Parathyroid adenoma (tissue), 2 donors: ENCODE measurements at regions not wholly inside any gene's neighbourhood (a gene's known extent, or its start where the extent isn't known, plus 50 kb on each side); places are given as distances from the start of the nearest gene placed in this dataset.
"Not testable (repeated sequence)": the region's sequence is repeated elsewhere in the genome, so short reads cannot be mapped to it uniquely, and the experiment has no call there.

ENCODE experiments used
- H2AFZ ChIP-seq: fragments of 300-600 bp; sonication (generic); one replicate; pipeline ENCODE4 v1.7.0; 2017; ENCODE audit warnings: antibody characterized with exemption, mild to moderate bottlenecking
- H3K27ac ChIP-seq: fragments of 300-600 bp; sonication (generic); one replicate; pipeline ENCODE4 v1.7.0; 2017
- H3K27me3 ChIP-seq: fragments of 300-600 bp; sonication (generic); one replicate; pipeline ENCODE4 v1.7.0; 2017; ENCODE audit warnings: low read length; ENCODE audit not compliant: control insufficient read depth, insufficient read depth
- H3K36me3 ChIP-seq: fragments of 300-600 bp; sonication (generic); one replicate; pipeline ENCODE4 v1.7.0; 2017; ENCODE audit warnings: low read length; ENCODE audit not compliant: control insufficient read depth, insufficient read depth
- H3K4me1 ChIP-seq: fragments of 300-600 bp; sonication (generic); one replicate; pipeline ENCODE4 v1.7.0; 2017; ENCODE audit warnings: control low read depth
- H3K4me2 ChIP-seq: fragments of 300-600 bp; sonication (generic); one replicate; pipeline ENCODE4 v1.7.0; 2017; ENCODE audit warnings: low read length
- H3K4me3 ChIP-seq: fragments of 300-600 bp; sonication (generic); one replicate; pipeline ENCODE4 v1.7.0; 2017; ENCODE audit warnings: low read depth, low read length
- H3K79me2 ChIP-seq: fragments of 300-600 bp; sonication (generic); one replicate; pipeline ENCODE4 v1.7.0; 2017; ENCODE audit warnings: control low read depth
- H3K9ac ChIP-seq: fragments of 300-600 bp; sonication (generic); one replicate; pipeline ENCODE4 v1.7.0; 2017; ENCODE audit warnings: mild to moderate bottlenecking
- H3K9me3 ChIP-seq: fragments of 300-600 bp; sonication (generic); one replicate; pipeline ENCODE4 v1.7.0; 2017; ENCODE audit warnings: low read length; ENCODE audit not compliant: control insufficient read depth
- TF ChIP-seq, protein P1 (sequence below): fragments of 300-600 bp; sonication (generic); IDR thresholded peaks from one replicate; pipeline ENCODE4 v1.7.0; 2017; ENCODE audit warnings: antibody characterized with exemption, mild to moderate bottlenecking
- donor health status: primary hyperparathyroidism.

DNA sequence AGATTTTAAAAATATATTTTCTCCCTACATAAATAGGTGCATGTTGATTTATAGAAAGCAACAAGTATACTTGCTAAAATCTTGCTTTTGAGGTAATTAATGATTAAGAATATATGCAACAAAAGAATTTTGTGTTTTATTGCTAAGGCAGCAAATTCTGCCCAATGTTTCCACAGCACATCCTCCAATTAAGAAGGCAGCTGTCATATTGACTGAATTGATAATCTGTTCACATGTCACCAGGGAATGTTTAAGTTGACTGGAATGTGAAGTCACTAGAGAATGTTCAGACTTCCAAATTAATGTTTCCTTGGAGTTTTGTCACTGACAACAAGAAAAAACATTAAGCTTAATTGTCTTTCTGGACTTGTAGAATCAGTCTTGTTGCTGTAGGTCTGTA, 1602.7 kb upstream of the SLC39A10 start:
- Histone ChIP-seq H3K36me3 (no peaks in the 10 kb centered on the region), H3K79me2 (no peaks in the 10 kb centered on the region), H3K27ac (no peak overlapping the region), H2AFZ (no peak overlapping the region), H3K4me2 (no peak overlapping the region), H3K4me1 (no peaks in the 10 kb centered on the region), H3K4me3 (no peak overlapping the region), H3K27me3 (no peaks in the 10 kb centered on the region), H3K9me3 (no peaks in the 10 kb centered on the region), H3K9ac (no peak overlapping the region)
- TF ChIP-seq, protein P1, sequence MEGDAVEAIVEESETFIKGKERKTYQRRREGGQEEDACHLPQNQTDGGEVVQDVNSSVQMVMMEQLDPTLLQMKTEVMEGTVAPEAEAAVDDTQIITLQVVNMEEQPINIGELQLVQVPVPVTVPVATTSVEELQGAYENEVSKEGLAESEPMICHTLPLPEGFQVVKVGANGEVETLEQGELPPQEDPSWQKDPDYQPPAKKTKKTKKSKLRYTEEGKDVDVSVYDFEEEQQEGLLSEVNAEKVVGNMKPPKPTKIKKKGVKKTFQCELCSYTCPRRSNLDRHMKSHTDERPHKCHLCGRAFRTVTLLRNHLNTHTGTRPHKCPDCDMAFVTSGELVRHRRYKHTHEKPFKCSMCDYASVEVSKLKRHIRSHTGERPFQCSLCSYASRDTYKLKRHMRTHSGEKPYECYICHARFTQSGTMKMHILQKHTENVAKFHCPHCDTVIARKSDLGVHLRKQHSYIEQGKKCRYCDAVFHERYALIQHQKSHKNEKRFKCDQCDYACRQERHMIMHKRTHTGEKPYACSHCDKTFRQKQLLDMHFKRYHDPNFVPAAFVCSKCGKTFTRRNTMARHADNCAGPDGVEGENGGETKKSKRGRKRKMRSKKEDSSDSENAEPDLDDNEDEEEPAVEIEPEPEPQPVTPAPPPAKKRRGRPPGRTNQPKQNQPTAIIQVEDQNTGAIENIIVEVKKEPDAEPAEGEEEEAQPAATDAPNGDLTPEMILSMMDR, result no peak

DNA sequence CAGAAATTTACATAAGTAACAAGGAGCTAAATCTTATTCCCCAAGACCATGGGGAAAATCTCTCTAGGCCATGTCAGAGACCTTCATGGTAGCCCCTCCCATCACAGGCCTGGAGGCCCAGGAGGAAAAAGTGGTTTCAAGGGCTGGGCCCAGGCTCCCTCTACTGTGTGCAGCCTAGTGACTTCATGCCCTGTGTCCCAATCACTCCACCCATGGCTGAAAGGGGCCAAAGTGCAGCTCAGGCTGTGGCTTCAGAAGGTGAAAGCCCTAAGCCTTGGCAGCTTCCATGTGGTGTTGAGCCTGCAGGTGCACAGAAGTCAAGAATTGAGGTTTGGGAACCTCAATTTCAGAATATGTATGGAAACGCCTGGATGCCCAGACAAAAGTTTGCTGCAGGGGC, 1612.7 kb upstream of the SLC39A10 start:
- H3K4me1 ChIP-seq, result no peaks in the 10 kb centered on the region
- no peak overlapping the region for H3K9ac ChIP-seq
- no peak overlapping the region for H3K4me3 ChIP-seq
- H3K4me2 ChIP-seq, result no peak overlapping the region
- no peak overlapping the region for H2AFZ ChIP-seq
- H3K79me2 ChIP-seq, result no peaks in the 10 kb centered on the region
- H3K36me3 ChIP-seq, result no peaks in the 10 kb centered on the region
- TF ChIP-seq, protein P1, result no peak
- H3K9me3 ChIP-seq, result no peaks in the 10 kb centered on the region
- H3K27ac ChIP-seq, result no peak overlapping the region
- H3K27me3 ChIP-seq, result no peaks in the 10 kb centered on the region

DNA sequence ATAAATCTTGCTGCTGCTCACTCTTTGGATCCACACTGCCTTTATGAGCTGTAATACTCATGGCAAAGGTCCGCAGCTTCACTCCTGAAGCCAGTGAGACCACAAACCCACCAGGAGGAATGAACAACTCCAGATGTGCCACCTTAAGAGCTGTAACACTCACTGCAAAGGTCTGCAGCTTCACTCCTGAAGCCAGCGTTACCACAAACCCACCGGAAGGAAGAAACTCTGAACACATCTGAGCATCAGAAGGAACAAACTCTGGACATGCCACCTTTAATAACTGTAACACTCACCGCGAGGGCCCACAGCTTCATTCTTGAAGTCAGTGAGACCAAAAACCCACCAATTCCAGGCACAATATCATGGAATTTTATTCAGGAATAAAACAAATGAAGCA, 1635.9 kb upstream of the SLC39A10 start:
- H3K9ac ChIP-seq, H3K79me2 ChIP-seq, H3K27me3 ChIP-seq, H3K36me3 ChIP-seq, H3K4me1 ChIP-seq, H3K4me2 ChIP-seq, H3K4me3 ChIP-seq, H3K27ac ChIP-seq, H3K9me3 ChIP-seq, H2AFZ ChIP-seq: not testable (repeated sequence)

DNA sequence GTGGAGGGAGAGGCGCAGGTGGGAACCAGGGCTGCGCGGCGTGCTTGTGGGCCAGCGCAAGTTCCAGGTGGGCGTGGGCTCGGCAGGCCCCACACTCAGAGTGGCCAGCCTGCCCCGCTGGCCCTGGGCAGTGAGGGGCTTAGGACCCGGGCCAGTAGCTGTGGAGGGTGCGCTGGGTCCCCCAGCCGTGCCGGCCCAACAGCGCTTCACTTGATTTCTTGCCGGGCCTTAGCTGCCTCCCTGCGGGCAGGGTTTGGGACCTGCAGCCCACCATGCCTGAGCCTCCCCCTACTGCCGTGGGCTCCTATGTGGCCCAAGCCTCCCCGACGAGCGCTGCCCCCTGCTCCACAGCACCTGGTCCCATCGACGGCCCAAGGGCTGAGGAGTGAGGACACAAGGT, 1636.9 kb upstream of the SLC39A10 start:
- H3K4me2 ChIP-seq, result no peak overlapping the region
- no peak overlapping the region for H2AFZ ChIP-seq
- TF ChIP-seq, protein P1, result no peak
- no peak overlapping the region for H3K4me3 ChIP-seq
- H3K79me2 ChIP-seq, result no peaks in the 10 kb centered on the region
- no peak overlapping the region for H3K27ac ChIP-seq
- H3K4me1 ChIP-seq, result no peaks in the 10 kb centered on the region
- no peaks in the 10 kb centered on the region for H3K9me3 ChIP-seq
- no peaks in the 10 kb centered on the region for H3K27me3 ChIP-seq
- H3K9ac ChIP-seq, result no peak overlapping the region
- H3K36me3 ChIP-seq, result no peaks in the 10 kb centered on the region

DNA sequence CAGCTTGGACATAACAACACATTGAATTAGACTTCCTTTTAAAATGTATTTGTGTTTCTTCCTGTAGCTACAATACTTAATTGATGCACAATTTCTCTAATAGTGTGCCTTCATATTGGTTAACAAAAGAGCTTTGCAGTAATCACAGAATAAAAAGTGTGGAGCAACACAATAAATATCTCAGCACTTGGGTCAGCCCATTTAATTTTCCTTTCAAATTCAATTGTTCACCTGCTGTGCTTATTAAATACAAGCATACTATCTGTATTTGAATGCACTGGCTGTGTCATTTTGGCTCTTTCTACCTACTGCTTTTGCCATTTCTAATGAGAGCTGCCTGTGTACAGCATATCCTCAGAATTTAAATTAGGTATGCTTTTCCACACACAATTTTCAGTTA, 1641.3 kb upstream of the SLC39A10 start:
- H3K79me2 ChIP-seq, result no peaks in the 10 kb centered on the region
- no peak overlapping the region for H3K4me2 ChIP-seq
- TF ChIP-seq, protein P1, result no peak
- no peaks in the 10 kb centered on the region for H3K4me1 ChIP-seq
- no peaks in the 10 kb centered on the region for H3K9me3 ChIP-seq
- H3K27me3 ChIP-seq, result no peaks in the 10 kb centered on the region
- no peak overlapping the region for H2AFZ ChIP-seq
- H3K4me3 ChIP-seq, result no peak overlapping the region
- H3K27ac ChIP-seq, result no peak overlapping the region
- H3K36me3 ChIP-seq, result no peaks in the 10 kb centered on the region
- no peak overlapping the region for H3K9ac ChIP-seq
